ENCODE measurements at regions not wholly inside any gene's neighbourhood (a gene's known extent, or its start where the extent isn't known, plus 50 kb on each side); places are given as distances from the start of the nearest gene placed in this dataset.

- TF ChIP-seq CTCF (IDR thresholded peaks at IDR 0.05) (no peak), POLR2A (IDR thresholded peaks at IDR 0.05) (no peak)
Observed at GRCh38 chr7:85830982-85831381, 644.1 kb upstream of the SEMA3D start.

Data from esophagus squamous epithelium (tissue), 4 donors.